ENCODE measurements at regions not wholly inside any gene's neighbourhood (a gene's known extent, or its start where the extent isn't known, plus 50 kb on each side); places are given as distances from the start of the nearest gene placed in this dataset.

DNA sequence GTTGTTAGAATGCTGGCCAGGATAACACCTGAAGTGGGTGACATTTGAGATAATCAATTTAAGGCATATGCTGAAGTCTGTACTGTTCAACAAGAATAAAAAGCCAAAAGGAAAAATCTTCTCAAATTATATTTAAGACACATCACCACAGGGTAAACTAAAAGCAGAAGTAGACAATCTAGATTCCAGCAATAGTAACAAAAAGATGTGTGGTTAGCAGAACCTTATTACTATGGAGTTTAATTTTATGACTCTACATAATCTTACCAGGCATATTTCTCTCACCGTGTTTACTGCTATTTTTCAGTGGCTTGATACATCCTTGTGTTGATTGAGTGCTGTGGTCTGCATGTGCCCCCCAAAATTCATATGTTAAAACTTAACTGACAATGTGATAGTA, 300.4 kb upstream of the ZP4 start:
- no peak for DNase-seq

GRCh38 chr1:238187575-238187949, 296.8 kb upstream of the ZP4 start:
- no peak for DNase-seq

GRCh38 chr1:238186887-238187574, 296.3 kb upstream of the ZP4 start:
- DNase-seq, result no peak

DNA sequence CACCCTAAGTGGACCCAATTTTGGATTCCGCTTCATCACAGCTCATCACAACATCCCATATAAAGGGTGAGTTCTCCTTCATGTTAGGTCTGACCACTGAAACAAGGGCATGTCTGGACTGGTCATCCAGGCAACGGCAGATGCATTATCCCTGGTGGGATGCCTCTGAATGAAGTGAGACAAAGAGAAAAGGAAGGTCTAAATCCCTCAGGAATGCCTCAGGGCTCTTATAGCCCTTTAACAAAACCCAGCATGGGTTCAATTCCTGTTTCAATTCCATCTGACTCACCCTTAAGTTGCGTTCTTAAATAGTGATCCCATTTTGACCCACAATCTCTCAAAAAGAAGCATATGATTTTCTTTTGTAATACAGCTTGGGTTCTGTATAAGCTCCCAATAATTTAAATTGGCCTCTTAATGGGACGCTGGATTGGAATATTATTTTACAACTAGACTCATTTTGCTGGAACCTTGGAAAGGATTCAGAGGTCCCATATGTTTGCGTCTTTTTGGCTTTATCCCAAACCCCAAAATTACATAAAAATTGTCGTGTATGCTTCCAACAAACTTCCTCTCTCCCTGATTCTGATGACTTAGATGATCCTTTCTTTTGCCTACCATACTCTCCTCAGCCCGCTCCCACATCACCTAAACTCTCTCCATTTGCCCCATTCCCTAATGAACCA, 287.4 kb upstream of the ZP4 start:
- DNase-seq, result no peak

DNA sequence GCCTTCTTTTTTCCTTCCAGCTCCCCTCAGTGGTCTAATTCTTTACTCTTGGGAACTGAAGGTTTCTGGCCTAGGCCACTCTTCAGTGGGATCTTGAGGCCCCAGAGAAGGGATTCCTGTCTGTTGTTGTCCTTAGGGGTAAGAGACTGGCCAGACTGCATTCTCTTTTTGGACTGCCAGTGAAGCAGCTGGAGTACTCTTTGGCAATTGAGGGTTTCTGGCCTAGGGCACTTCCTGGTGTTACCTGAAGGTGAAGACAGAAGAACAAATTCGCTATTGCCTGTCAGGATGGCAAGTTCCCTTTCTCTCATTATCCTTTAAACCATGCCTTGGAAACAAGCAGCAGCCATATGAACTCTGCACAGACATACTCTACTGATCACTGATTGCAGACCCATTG, 286.6 kb upstream of the ZP4 start:
- DNase-seq, result no peak

GRCh38 chr1:238176441-238176840, 285.7 kb upstream of the ZP4 start:
- no peak for DNase-seq

- DNase-seq, result no peak
These were observed 281.3 kb upstream of the ZP4 start for GRCh38 chr1:238171985-238172384.

DNA sequence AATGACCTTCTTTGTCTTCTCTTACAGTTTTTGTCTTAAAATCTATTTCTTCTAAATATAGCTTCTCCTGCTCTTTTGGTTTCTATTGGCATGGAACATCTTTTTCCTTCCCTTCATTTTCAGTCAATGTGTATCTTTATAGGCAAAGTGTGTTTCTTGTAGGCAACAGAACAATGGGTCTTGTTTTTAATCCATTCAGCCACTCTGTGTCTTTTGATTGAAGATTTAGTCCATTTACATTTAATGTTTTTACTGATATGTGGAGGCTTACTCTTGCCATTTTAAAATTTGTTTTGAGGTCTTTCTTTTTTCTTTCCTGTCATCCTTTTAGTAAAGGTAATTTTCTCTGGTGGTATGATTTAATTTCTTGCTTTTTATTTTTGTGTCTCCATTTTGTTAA, 271.2 kb upstream of the ZP4 start:
- DNase-seq, result no peak

DNA sequence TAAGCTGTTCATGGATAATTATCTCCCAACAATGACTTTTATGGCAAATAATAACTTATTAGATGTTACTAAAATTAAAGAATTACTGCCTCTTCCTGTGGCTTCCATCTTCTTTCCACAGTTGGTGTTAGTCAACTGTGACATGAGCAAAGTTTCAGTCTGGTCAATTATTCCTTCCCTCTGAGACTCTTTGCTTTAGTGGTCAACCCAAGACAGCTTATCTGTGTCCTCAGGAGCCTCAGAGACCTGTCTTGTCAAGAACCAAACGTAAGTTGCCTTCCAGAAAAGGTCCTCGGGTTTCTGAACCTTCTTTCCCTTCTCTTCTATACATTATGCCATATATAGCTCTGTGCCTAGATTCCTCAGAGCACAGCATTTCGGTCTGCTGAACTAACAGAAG, 263.2 kb upstream of the ZP4 start:
- no peak for DNase-seq

- DNase-seq, result no peak
These were observed 262.5 kb upstream of the ZP4 start for GRCh38 chr1:238153253-238153652.

- DNase-seq, result no peak
These were observed 261.4 kb upstream of the ZP4 start for GRCh38 chr1:238152119-238152518.

- DNase-seq, result no peak
These were observed 252.3 kb upstream of the ZP4 start for GRCh38 chr1:238143038-238143437.

GRCh38 chr1:238141353-238141752, 250.6 kb upstream of the ZP4 start:
- DNase-seq, result no peak

DNA sequence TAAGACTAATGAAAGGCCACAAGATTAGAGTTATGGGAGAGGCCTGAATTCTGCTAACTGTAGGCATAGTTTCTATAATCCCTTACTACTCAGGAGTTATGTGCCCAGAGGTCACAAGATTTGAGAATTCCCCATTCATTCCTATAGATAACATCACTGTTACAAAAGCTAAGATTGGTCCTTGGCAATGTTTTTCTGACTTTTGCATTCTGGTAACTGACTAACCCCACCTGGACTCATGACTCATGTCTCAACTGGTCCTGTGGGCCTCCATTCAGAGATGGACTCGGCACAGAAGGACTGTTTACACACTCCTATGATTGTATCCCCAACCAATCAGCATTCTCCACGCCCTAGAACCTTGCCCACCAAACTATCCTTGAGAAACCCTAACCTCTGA, 249.0 kb upstream of the ZP4 start:
- no peak for DNase-seq

GRCh38 chr1:238138059-238138626, 247.4 kb upstream of the ZP4 start:
- no peak for DNase-seq

DNA sequence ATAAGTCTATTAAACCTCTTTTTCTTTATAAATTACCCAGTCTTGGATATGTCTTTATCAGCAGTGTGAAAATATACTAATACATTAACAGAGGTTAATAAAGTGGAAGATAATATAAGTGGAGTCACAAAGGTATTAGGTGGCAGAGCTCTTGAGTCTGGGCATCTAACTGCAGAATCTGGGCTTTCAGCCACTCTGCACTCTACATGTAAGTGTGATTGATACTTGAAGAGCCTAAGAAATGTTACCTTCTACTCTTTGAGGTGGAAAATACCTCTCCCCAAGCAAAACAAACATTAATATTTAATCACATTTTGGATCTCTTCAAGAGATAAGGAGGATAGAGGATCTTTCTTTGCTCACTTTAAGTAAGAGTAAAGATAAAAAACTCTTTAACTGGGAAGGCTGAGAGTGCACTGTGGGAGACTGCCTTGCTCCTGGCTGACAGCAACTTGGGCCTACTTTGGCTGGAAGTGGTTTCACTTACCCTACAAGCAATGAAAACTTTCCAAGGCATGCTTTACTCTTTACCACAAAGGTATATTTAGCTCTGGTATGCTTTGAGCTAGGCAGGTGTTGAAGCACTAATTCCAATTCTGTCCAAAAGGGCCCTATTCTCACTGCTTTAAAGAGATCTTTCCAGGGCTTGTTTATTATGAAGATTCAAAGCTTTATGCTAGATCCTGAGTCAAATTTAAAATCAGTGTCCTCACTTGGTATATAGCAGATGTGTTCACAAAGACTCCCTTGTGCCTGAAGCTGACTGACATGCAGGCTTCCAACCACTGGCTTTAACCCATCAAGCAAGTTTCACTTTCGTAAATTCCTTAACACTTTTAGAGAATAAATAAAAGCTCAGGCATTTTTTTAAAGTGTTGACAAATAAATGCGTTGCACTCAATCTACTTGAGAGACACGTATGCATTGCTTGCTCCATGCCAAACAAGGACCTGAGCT, 245.3 kb upstream of the ZP4 start:
- no peak for DNase-seq

DNA sequence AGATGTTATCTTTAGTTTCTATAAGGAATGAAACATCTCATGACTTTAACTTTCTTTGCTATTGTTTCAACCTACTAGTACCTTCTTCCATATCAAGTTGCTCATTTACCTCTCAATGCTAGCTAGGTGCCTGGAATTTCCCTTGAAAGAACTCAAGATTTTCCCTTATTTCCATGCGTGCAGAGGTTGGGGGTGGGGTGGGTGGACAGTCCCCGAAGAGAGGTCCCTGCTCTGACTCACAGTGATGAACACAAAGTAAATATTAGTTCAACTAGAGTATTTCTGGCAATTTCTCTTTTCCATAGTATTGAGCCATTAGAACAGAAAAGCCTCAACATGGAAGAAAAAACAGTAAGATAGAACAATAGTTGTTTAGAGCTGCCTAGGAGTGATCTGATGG, 239.0 kb upstream of the ZP4 start:
- DNase-seq, result no peak

DNA sequence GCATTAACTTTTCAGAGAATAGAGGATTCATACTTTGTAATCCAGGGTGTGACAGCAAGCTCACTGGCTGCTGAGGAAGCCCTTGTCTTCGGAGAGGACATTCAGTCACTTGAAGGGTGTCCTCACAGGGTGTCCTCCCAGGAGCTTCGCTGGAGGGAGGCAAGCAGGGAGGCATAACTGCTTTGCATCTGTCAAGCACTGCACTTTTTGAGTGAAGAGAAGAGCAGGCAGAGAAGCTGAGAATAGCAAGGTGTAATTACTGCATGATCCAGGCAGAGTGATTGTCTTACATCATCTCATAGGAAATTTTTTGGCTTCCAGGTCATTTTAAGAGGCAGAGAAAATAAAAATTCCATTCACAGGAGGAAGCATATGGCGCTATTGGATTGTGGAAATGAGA, 232.5 kb upstream of the ZP4 start:
- no peak for DNase-seq

DNA sequence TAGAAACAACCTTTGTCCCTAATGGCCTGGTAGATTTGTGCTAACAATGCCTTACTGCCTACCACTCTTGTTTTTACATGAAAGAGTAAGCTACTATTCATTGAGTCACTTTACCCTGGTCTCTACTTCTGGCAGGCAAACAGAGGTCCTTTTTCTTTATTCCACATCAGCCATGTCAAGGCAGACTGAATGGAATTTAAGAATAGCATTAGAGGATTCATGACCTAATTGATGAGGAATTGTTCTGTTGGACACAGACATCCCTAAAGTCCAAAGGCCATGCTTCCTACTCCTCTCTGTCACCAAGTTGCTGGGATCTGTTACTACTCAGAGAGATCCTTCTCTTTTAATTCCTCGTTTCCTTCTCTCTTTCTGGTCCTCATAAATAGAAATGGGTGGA, 229.1 kb upstream of the ZP4 start:
- no peak for DNase-seq

DNA sequence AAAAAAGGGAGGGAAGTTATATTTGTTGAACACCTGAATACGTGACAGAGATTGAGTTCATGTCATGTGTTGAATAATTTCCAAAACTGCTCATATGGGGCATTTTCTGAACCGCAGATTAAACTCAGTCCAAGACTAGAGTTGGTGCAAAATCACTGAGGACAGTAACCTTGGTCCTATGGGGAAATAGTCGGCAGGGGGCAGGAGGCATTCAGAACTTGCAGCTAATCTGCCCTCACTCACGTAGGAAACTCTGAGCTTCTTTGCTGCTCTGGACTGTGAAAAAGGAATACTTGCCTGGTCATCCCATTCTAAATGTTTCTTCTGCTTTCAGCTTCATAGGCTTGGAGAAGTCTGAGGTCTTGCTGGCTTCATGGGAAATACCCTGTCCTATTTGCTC, 228.3 kb upstream of the ZP4 start:
- no peak for DNase-seq

DNA sequence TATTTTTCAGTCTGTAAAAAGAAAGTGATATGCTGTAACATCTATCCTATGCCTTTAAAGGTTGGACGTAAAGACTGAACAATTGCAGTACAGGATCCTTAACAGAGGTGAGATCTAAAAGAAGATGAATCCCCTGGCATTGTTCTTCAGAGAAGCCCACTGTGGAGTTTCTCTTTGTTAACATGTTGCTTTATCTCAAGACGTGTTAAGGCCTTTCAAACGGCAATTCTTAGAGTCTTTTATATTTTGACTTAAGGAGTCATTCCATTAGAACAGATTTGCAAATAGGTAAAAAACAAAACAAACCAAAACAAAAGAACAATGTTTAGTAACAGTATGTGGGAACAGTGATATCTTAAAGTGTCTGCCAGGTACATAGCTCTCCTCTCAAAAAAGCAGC, 225.1 kb upstream of the ZP4 start:
- no peak for DNase-seq

- DNase-seq, result no peak
These were observed 222.4 kb upstream of the ZP4 start for GRCh38 chr1:238112952-238113621.

All from renal pelvis (tissue), 1 donor.